Cardiac fibroblast (primary cell): ENCODE measurements at regions not wholly inside any gene's neighbourhood (a gene's known extent, or its start where the extent isn't known, plus 50 kb on each side); places are given as distances from the start of the nearest gene placed in this dataset.

ENCODE experiments used
- DNase-seq, 2 donors: peaks; one replicate each; pipeline versions ENCODE4 v3.0.0 to v3.0.0-alpha.2; 2010; ENCODE audit warnings: low read depth in 2 of 2
- H3K4me3 ChIP-seq, 2 donors: replicated peaks in 1 of 2; 1 replicate in 1 of 2; 2 replicates in 1 of 2; pipeline ENCODE4 v1.5.1; 2011; ENCODE audit warnings: low read depth in 2 of 2, low read length in 2 of 2, mild to moderate bottlenecking in 2 of 2, moderate library complexity in 1 of 2
- CTCF ChIP-seq: IDR thresholded peaks from one replicate; pipeline ENCODE4 v1.5.1; 2011; ENCODE audit warnings: low read depth, mild to moderate bottlenecking, low read length, inconsistent platforms

GRCh38 chr6:47426524-47427302 is 50.9 kb upstream of the CD2AP start:
- H3K4me3 ChIP-seq = no peak overlapping the region
- no peak for DNase-seq
- TF ChIP-seq CTCF = no peak

- DNase-seq = no peak
- TF ChIP-seq CTCF = no peak
- no peak overlapping the region for H3K4me3 ChIP-seq
Observed at GRCh38 chr6:47427680-47428079, 49.9 kb upstream of the CD2AP start.
